ENCODE measurements at regions not wholly inside any gene's neighbourhood (a gene's known extent, or its start where the extent isn't known, plus 50 kb on each side); places are given as distances from the start of the nearest gene placed in this dataset.
A peak's percentile ranks its signal among the peaks of the same experiment; 100 is the strongest.
"Not testable (repeated sequence)": the region's sequence is repeated elsewhere in the genome, so short reads cannot be mapped to it uniquely, and the experiment has no call there.

DNA sequence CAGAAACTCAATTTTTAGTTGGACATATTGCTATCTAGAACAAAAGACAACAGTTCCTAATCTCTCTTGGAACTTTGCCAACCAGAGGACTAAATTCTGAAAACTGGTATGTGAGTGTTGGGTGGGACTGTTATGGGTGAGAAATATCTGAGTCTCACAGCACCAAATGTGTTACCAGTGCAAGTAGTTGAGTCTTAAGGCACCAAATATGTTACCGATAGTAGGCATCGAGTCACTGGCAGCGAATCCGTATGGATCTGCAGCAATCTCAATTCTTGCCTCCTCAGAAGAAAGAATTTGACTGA is 575.2 kb downstream of the DACH1 start:
- Histone ChIP-seq H3K4me3 (no peak overlapping the region), H3K27me3 (no peaks in the 10 kb centered on the region), H3K27ac (no peak overlapping the region), H3K36me3 (no peaks in the 10 kb centered on the region), H3K4me1 (no peaks in the 10 kb centered on the region), H3K9me3 (no peaks in the 10 kb centered on the region)
- intact Hi-C loops (cut with DNase I): no loop called here
- TF ChIP-seq, protein P1, sequence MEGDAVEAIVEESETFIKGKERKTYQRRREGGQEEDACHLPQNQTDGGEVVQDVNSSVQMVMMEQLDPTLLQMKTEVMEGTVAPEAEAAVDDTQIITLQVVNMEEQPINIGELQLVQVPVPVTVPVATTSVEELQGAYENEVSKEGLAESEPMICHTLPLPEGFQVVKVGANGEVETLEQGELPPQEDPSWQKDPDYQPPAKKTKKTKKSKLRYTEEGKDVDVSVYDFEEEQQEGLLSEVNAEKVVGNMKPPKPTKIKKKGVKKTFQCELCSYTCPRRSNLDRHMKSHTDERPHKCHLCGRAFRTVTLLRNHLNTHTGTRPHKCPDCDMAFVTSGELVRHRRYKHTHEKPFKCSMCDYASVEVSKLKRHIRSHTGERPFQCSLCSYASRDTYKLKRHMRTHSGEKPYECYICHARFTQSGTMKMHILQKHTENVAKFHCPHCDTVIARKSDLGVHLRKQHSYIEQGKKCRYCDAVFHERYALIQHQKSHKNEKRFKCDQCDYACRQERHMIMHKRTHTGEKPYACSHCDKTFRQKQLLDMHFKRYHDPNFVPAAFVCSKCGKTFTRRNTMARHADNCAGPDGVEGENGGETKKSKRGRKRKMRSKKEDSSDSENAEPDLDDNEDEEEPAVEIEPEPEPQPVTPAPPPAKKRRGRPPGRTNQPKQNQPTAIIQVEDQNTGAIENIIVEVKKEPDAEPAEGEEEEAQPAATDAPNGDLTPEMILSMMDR (IDR thresholded peaks at IDR 0.05): no peak
- TF ChIP-seq POLR2AphosphoS5 (IDR thresholded peaks at IDR 0.05; ENCODE audit: insufficient read depth in 1 of 2, low read depth in 1 of 2) (no peak), POLR2A (IDR thresholded peaks at IDR 0.05) (no peak)
- DNase-seq (ENCODE audit: extremely low spot score in 2 of 2): no peak

- no peaks in the 10 kb centered on the region for H3K36me3 ChIP-seq
- H3K27me3 ChIP-seq: no peaks in the 10 kb centered on the region
- H3K9me3 ChIP-seq: no peaks in the 10 kb centered on the region
- DNase-seq (ENCODE audit: extremely low spot score in 2 of 2): no peak
- no peak overlapping the region for H3K27ac ChIP-seq
- intact Hi-C loops (cut with DNase I): no loop called here
- H3K4me3 ChIP-seq: peak overlapping the region; percentile 39 to 44
- TF ChIP-seq POLR2A (IDR thresholded peaks at IDR 0.05) (no peak), POLR2AphosphoS5 (IDR thresholded peaks at IDR 0.05; ENCODE audit: insufficient read depth in 1 of 2, low read depth in 1 of 2) (no peak)
- TF ChIP-seq, protein P1 (IDR thresholded peaks at IDR 0.05): no peak
- no peaks in the 10 kb centered on the region for H3K4me1 ChIP-seq
Measured at GRCh38 chr13:71290963-71291841, 575.8 kb downstream of the DACH1 start.

DNA sequence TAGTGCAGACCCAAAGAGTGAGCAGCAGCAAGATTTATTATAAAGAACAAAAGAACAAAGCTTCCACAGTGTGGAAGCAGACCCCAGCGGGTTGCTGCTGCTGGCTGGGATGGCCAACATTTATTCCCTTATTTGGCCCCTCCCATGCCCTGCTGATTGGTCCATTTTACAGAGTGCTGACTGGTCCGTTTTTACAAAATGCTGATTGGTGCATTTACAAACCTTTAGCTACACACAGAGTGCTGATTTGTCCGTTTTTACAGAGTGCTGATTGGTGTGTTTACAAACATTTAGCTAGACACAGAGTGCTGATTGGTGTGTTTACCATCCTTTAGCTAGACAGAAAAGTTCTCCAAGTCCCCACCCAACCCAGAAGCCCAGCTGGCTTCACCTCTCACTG is 577.0 kb downstream of the DACH1 start:
- DNase-seq (ENCODE audit: extremely low spot score in 2 of 2); H3K27ac ChIP-seq; H3K4me1 ChIP-seq; H3K9me3 ChIP-seq; H3K4me3 ChIP-seq; H3K27me3 ChIP-seq; H3K36me3 ChIP-seq; intact Hi-C loops (cut with DNase I): not testable (repeated sequence)

- Histone ChIP-seq H3K4me1 (no peaks in the 10 kb centered on the region), H3K9me3 (no peaks in the 10 kb centered on the region), H3K27ac (no peak overlapping the region), H3K36me3 (no peaks in the 10 kb centered on the region), H3K27me3 (no peaks in the 10 kb centered on the region), H3K4me3 (no peak overlapping the region)
- intact Hi-C loops (cut with DNase I): no loop called here
- no peak for TF ChIP-seq POLR2A (IDR thresholded peaks at IDR 0.05)
- TF ChIP-seq, protein P1 (IDR thresholded peaks at IDR 0.05): no peak
- TF ChIP-seq POLR2AphosphoS5 (IDR thresholded peaks at IDR 0.05; ENCODE audit: insufficient read depth in 1 of 2, low read depth in 1 of 2): no peak
- DNase-seq (ENCODE audit: extremely low spot score in 2 of 2): no peak
Measured at GRCh38 chr13:71285700-71286099, 581.3 kb downstream of the DACH1 start.

DNA sequence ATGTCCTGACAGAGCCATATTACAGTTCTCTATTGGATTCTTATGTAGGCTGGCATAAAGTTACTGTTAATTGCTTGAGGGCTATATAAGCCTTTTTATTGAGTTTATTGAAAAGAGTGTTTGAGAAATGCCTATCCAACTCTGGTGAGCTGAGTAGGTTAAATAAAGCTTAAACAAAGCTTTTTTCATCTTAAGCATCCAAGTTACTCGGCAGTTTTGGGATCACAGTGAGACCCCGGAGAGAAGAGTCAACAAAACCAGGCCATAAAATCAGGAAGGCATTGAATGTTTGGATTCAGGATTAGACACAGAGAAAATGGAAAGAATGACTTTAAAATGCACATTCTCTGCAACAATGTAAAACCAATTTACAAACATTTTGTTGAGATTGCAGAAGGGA is 588.5 kb downstream of the DACH1 start:
- Histone ChIP-seq H3K27ac (no peak overlapping the region), H3K9me3 (no peaks in the 10 kb centered on the region), H3K27me3 (no peaks in the 10 kb centered on the region), H3K4me3 (no peak overlapping the region), H3K4me1 (no peaks in the 10 kb centered on the region), H3K36me3 (no peaks in the 10 kb centered on the region)
- intact Hi-C loops (cut with DNase I): no loop called here
- TF ChIP-seq, protein P1 (IDR thresholded peaks at IDR 0.05): no peak
- TF ChIP-seq POLR2AphosphoS5 (IDR thresholded peaks at IDR 0.05; ENCODE audit: insufficient read depth in 1 of 2, low read depth in 1 of 2): no peak
- no peak for TF ChIP-seq POLR2A (IDR thresholded peaks at IDR 0.05)
- no peak for DNase-seq (ENCODE audit: extremely low spot score in 2 of 2)
